Tibial nerve (tissue), 4 donors: ENCODE measurements at regions not wholly inside any gene's neighbourhood (a gene's known extent, or its start where the extent isn't known, plus 50 kb on each side); places are given as distances from the start of the nearest gene placed in this dataset.

Experiments
- EP300 ChIP-seq, 2 donors: sonication (generic); formaldehyde crosslinking; IDR thresholded peaks; one replicate each; pipeline ENCODE4 v1.6.1; 2017; ENCODE audit warnings: antibody characterized with exemption in 2 of 2, mild to moderate bottlenecking in 1 of 2
- POLR2A ChIP-seq, 2 donors: fragments of 450-650 bp; IDR thresholded peaks; one replicate each; pipeline ENCODE4 v1.6.1; 2017; ENCODE audit warnings: antibody characterized with exemption in 2 of 2, mild to moderate bottlenecking in 2 of 2, moderate library complexity in 2 of 2
- TF ChIP-seq, protein P1 (sequence below), 5 experiments: fragments of 200-600 bp in 3 of 5; fragments of 450-650 bp in 2 of 5; sonication (generic) in 3 of 5; IDR thresholded peaks; one replicate each; pipeline ENCODE4 v1.5.1; 2016 to 2019; ENCODE audit warnings: antibody characterized with exemption in 5 of 5, mild to moderate bottlenecking in 3 of 5, moderate library complexity in 2 of 5

DNA sequence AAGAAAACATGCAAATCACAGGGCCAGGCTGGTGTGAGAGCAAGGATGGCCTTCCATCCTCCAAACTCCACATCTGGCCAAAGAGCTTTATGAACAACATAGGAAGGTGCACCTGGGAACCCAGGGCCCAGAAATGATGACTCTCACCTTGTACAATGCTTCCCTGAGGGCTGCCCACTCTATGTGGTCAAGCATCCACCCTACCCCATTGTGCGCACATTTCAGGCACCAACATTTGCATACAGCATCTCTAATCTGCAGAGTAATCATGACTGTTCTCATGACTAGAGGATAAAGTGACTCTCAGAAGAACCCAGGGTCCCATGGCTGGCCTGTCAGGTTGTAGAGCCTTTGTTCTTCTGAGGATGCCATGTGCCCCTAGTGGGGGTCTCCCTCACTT is 57.2 kb upstream of the NTF3 start:
- TF ChIP-seq POLR2A (IDR thresholded peaks at IDR 0.05) (no peak), EP300 (IDR thresholded peaks at IDR 0.05) (no peak)
- TF ChIP-seq, protein P1, sequence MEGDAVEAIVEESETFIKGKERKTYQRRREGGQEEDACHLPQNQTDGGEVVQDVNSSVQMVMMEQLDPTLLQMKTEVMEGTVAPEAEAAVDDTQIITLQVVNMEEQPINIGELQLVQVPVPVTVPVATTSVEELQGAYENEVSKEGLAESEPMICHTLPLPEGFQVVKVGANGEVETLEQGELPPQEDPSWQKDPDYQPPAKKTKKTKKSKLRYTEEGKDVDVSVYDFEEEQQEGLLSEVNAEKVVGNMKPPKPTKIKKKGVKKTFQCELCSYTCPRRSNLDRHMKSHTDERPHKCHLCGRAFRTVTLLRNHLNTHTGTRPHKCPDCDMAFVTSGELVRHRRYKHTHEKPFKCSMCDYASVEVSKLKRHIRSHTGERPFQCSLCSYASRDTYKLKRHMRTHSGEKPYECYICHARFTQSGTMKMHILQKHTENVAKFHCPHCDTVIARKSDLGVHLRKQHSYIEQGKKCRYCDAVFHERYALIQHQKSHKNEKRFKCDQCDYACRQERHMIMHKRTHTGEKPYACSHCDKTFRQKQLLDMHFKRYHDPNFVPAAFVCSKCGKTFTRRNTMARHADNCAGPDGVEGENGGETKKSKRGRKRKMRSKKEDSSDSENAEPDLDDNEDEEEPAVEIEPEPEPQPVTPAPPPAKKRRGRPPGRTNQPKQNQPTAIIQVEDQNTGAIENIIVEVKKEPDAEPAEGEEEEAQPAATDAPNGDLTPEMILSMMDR (IDR thresholded peaks at IDR 0.05) = no peak
